ENCODE measurements at regions not wholly inside any gene's neighbourhood (a gene's known extent, or its start where the extent isn't known, plus 50 kb on each side); places are given as distances from the start of the nearest gene placed in this dataset.
"Not testable (repeated sequence)": the region's sequence is repeated elsewhere in the genome, so short reads cannot be mapped to it uniquely, and the experiment has no call there.

GRCh38 chr13:50235604-50236342 is 220.5 kb downstream of the KCNRG start:
- no peak for DNase-seq

- DNase-seq = peak; percentile 26 to 43
Observed at GRCh38 chr13:50236898-50237318, 221.7 kb downstream of the KCNRG start.

- DNase-seq = no peak
Observed at GRCh38 chr13:50238922-50239321, 223.7 kb downstream of the KCNRG start.

- no peak for DNase-seq
Observed at GRCh38 chr13:50241479-50241878, 226.2 kb downstream of the KCNRG start.

GRCh38 chr13:50243931-50244330 is 228.7 kb downstream of the KCNRG start:
- no peak for DNase-seq

GRCh38 chr13:50244355-50244712 is 229.1 kb downstream of the KCNRG start:
- no peak for DNase-seq

GRCh38 chr13:50244713-50245574 is 229.7 kb downstream of the KCNRG start:
- DNase-seq = peak; percentile 43 to 66

GRCh38 chr13:50247223-50247622 is 232.0 kb downstream of the KCNRG start:
- DNase-seq = no peak

GRCh38 chr13:50248516-50249143 is 233.4 kb downstream of the KCNRG start:
- DNase-seq = no peak

GRCh38 chr13:50249144-50249521 is 233.9 kb downstream of the KCNRG start:
- no peak for DNase-seq

GRCh38 chr13:50250401-50250800 is 235.2 kb downstream of the KCNRG start:
- DNase-seq = no peak

GRCh38 chr13:50255639-50256038 is 240.4 kb downstream of the KCNRG start:
- no peak for DNase-seq

- not testable (repeated sequence) for DNase-seq
Observed at GRCh38 chr13:50256536-50257321, 241.5 kb downstream of the KCNRG start.

GRCh38 chr13:50257646-50258045 is 242.4 kb downstream of the KCNRG start:
- DNase-seq = no peak

- DNase-seq = no peak
Observed at GRCh38 chr13:50261130-50261901, 246.1 kb downstream of the KCNRG start.

- DNase-seq = no peak
Observed at GRCh38 chr13:50267066-50267465, 251.8 kb downstream of the KCNRG start.

- no peak for DNase-seq
Observed at GRCh38 chr13:50267917-50268316, 252.7 kb downstream of the KCNRG start.

- no peak for DNase-seq
Observed at GRCh38 chr13:50268500-50268899, 253.3 kb downstream of the KCNRG start.

- DNase-seq = no peak
Observed at GRCh38 chr13:50274181-50274580, 258.9 kb downstream of the KCNRG start.

- peak in 1 of 2 donors; percentile 25 for DNase-seq
Observed at GRCh38 chr13:50275392-50276063, 260.3 kb downstream of the KCNRG start.

- no peak for DNase-seq
Observed at GRCh38 chr13:50276550-50276949, 261.3 kb downstream of the KCNRG start.
